Activated naive CD8-positive, alpha-beta T cell (primary cell): ENCODE measurements at regions not wholly inside any gene's neighbourhood (a gene's known extent, or its start where the extent isn't known, plus 50 kb on each side); places are given as distances from the start of the nearest gene placed in this dataset.

Experiments
- H3K27ac Mint-ChIP-seq: one replicate; pipeline ENCODE4 v1.8.0; 2021; ENCODE audit warnings: mixed read lengths
- H3K27me3 Mint-ChIP-seq: one replicate; pipeline ENCODE4 v1.8.0; 2021; ENCODE audit warnings: mixed read lengths
- H3K36me3 Mint-ChIP-seq: one replicate; pipeline ENCODE4 v1.8.0; 2021; ENCODE audit warnings: mixed read lengths
- H3K4me1 Mint-ChIP-seq: one replicate; pipeline ENCODE4 v1.8.0; 2021; ENCODE audit warnings: low read depth, mixed read lengths
- H3K4me3 Mint-ChIP-seq: one replicate; pipeline ENCODE4 v1.8.0; 2021; ENCODE audit warnings: mild to moderate bottlenecking, mixed read lengths
- H3K9me3 Mint-ChIP-seq: one replicate; pipeline ENCODE4 v1.8.0; 2021; ENCODE audit warnings: low read depth, mixed read lengths

- H3K27me3 Mint-ChIP-seq, result peaks cover 26% of the 10 kb centered on the region
- H3K36me3 Mint-ChIP-seq, result no peaks in the 10 kb centered on the region
- no peak overlapping the region for H3K27ac Mint-ChIP-seq
- no peaks in the 10 kb centered on the region for H3K9me3 Mint-ChIP-seq
- peaks cover 6% of the 10 kb centered on the region for H3K4me1 Mint-ChIP-seq
- peak overlapping the region; percentile 54 for H3K4me3 Mint-ChIP-seq
Measured at GRCh38 chr21:41068967-41069642, 98.9 kb upstream of the BACE2 start.

GRCh38 chr21:41070284-41070683 is 97.7 kb upstream of the BACE2 start:
- Mint-ChIP-seq H3K4me1 (peaks cover 6% of the 10 kb centered on the region), H3K9me3 (no peaks in the 10 kb centered on the region), H3K36me3 (no peaks in the 10 kb centered on the region), H3K27ac (no peak overlapping the region), H3K4me3 (no peak overlapping the region), H3K27me3 (peaks cover 26% of the 10 kb centered on the region)

GRCh38 chr21:41071258-41072171 is 96.4 kb upstream of the BACE2 start:
- Mint-ChIP-seq H3K9me3 (no peaks in the 10 kb centered on the region), H3K36me3 (no peaks in the 10 kb centered on the region), H3K4me3 (no peak overlapping the region), H3K27me3 (peaks cover 19% of the 10 kb centered on the region), H3K4me1 (peaks cover 6% of the 10 kb centered on the region), H3K27ac (no peak overlapping the region)

- Mint-ChIP-seq H3K4me1 (peaks cover 4% of the 10 kb centered on the region), H3K27ac (no peak overlapping the region), H3K4me3 (no peak overlapping the region), H3K9me3 (no peaks in the 10 kb centered on the region), H3K36me3 (no peaks in the 10 kb centered on the region), H3K27me3 (peaks cover 8% of the 10 kb centered on the region)
Measured at GRCh38 chr21:41073558-41073957, 94.4 kb upstream of the BACE2 start.

GRCh38 chr21:41074396-41075184 is 93.4 kb upstream of the BACE2 start:
- H3K36me3 Mint-ChIP-seq, result no peaks in the 10 kb centered on the region
- H3K27me3 Mint-ChIP-seq, result peaks cover 7% of the 10 kb centered on the region
- H3K4me3 Mint-ChIP-seq, result no peak overlapping the region
- H3K4me1 Mint-ChIP-seq, result no peaks in the 10 kb centered on the region
- no peaks in the 10 kb centered on the region for H3K9me3 Mint-ChIP-seq
- H3K27ac Mint-ChIP-seq, result no peak overlapping the region

- H3K27ac Mint-ChIP-seq, result no peak overlapping the region
- peaks cover 3% of the 10 kb centered on the region for H3K27me3 Mint-ChIP-seq
- H3K9me3 Mint-ChIP-seq, result no peaks in the 10 kb centered on the region
Measured at GRCh38 chr21:41075656-41076055, 92.3 kb upstream of the BACE2 start.

GRCh38 chr21:41076064-41076463 is 91.9 kb upstream of the BACE2 start:
- peaks cover 3% of the 10 kb centered on the region for H3K27me3 Mint-ChIP-seq
- no peak overlapping the region for H3K4me3 Mint-ChIP-seq
- no peaks in the 10 kb centered on the region for H3K9me3 Mint-ChIP-seq
- no peak overlapping the region for H3K27ac Mint-ChIP-seq
- H3K4me1 Mint-ChIP-seq, result no peaks in the 10 kb centered on the region
- no peaks in the 10 kb centered on the region for H3K36me3 Mint-ChIP-seq

More at GRCh38 chr21:41075656-41076055, 92.3 kb upstream of the BACE2 start:
- Mint-ChIP-seq H3K4me1 (no peaks in the 10 kb centered on the region), H3K36me3 (no peaks in the 10 kb centered on the region), H3K4me3 (no peak overlapping the region)

- no peaks in the 10 kb centered on the region for H3K4me1 Mint-ChIP-seq
- H3K4me3 Mint-ChIP-seq, result no peak overlapping the region
- no peaks in the 10 kb centered on the region for H3K36me3 Mint-ChIP-seq
- peaks cover 5% of the 10 kb centered on the region for H3K27me3 Mint-ChIP-seq
- no peaks in the 10 kb centered on the region for H3K9me3 Mint-ChIP-seq
- H3K27ac Mint-ChIP-seq, result no peak overlapping the region
Measured at GRCh38 chr21:41079159-41079558, 88.8 kb upstream of the BACE2 start.

GRCh38 chr21:41080485-41081121 is 87.4 kb upstream of the BACE2 start:
- no peaks in the 10 kb centered on the region for H3K36me3 Mint-ChIP-seq
- H3K27me3 Mint-ChIP-seq, result peaks cover 7% of the 10 kb centered on the region
- H3K27ac Mint-ChIP-seq, result no peak overlapping the region
- no peaks in the 10 kb centered on the region for H3K4me1 Mint-ChIP-seq
- no peaks in the 10 kb centered on the region for H3K9me3 Mint-ChIP-seq
- no peak overlapping the region for H3K4me3 Mint-ChIP-seq

- H3K9me3 Mint-ChIP-seq, result no peaks in the 10 kb centered on the region
- no peak overlapping the region for H3K27ac Mint-ChIP-seq
- H3K4me1 Mint-ChIP-seq, result no peaks in the 10 kb centered on the region
- H3K27me3 Mint-ChIP-seq, result peaks cover 11% of the 10 kb centered on the region
- no peaks in the 10 kb centered on the region for H3K36me3 Mint-ChIP-seq
- no peak overlapping the region for H3K4me3 Mint-ChIP-seq
Measured at GRCh38 chr21:41086569-41086968, 81.4 kb upstream of the BACE2 start.

- Mint-ChIP-seq H3K36me3 (no peaks in the 10 kb centered on the region), H3K9me3 (no peaks in the 10 kb centered on the region), H3K4me3 (no peak overlapping the region), H3K27me3 (peaks cover 5% of the 10 kb centered on the region), H3K27ac (no peak overlapping the region), H3K4me1 (no peaks in the 10 kb centered on the region)
Measured at GRCh38 chr21:41090981-41091380, 77.0 kb upstream of the BACE2 start.

- Mint-ChIP-seq H3K36me3 (no peaks in the 10 kb centered on the region), H3K27ac (no peak overlapping the region), H3K4me3 (no peak overlapping the region), H3K4me1 (no peaks in the 10 kb centered on the region), H3K9me3 (no peaks in the 10 kb centered on the region), H3K27me3 (peaks cover 4% of the 10 kb centered on the region)
Measured at GRCh38 chr21:41091616-41092015, 76.3 kb upstream of the BACE2 start.

- Mint-ChIP-seq H3K4me3 (no peak overlapping the region), H3K36me3 (no peaks in the 10 kb centered on the region), H3K9me3 (no peaks in the 10 kb centered on the region), H3K27me3 (peaks cover 4% of the 10 kb centered on the region), H3K27ac (no peak overlapping the region), H3K4me1 (no peaks in the 10 kb centered on the region)
Measured at GRCh38 chr21:41092312-41092711, 75.6 kb upstream of the BACE2 start.

- Mint-ChIP-seq H3K4me1 (no peaks in the 10 kb centered on the region), H3K27me3 (no peaks in the 10 kb centered on the region), H3K36me3 (no peaks in the 10 kb centered on the region), H3K4me3 (no peak overlapping the region), H3K27ac (no peak overlapping the region), H3K9me3 (peaks cover 7% of the 10 kb centered on the region)
Measured at GRCh38 chr21:41095983-41096382, 72.0 kb upstream of the BACE2 start.
